WTC11 (cell line): ENCODE measurements at regions not wholly inside any gene's neighbourhood (a gene's known extent, or its start where the extent isn't known, plus 50 kb on each side); places are given as distances from the start of the nearest gene placed in this dataset.

ENCODE experiments used
- CTCF ChIP-seq: fragments of 200-600 bp; IDR thresholded peaks from 2 replicates; pipeline ENCODE4 v1.8.0; 2022; ENCODE audit warnings: antibody characterized with exemption
- MAX ChIP-seq: sonication (generic); formaldehyde crosslinking; IDR thresholded peaks from 2 replicates; pipeline ENCODE4 v1.8.0; 2022; ENCODE audit warnings: mild to moderate bottlenecking, missing genetic modification reagents
- NR3C1 ChIP-seq: sonication (generic); formaldehyde crosslinking; conservative IDR thresholded peaks from 2 replicates; pipeline ENCODE4 v1.8.1; 2023; ENCODE audit warnings: low read depth, mild to moderate bottlenecking, missing genetic modification reagents

GRCh38 chr9:107547303-107547702 lies 57.7 kb upstream of the KLF4 start:
- TF ChIP-seq MAX (CRISPR knock-in tag) = no peak
- TF ChIP-seq CTCF = no peak
- no peak for TF ChIP-seq NR3C1 (CRISPR knock-in tag)
